Neural progenitor cell (in vitro differentiated cells): ENCODE measurements at regions not wholly inside any gene's neighbourhood (a gene's known extent, or its start where the extent isn't known, plus 50 kb on each side); places are given as distances from the start of the nearest gene placed in this dataset.
"Not testable (repeated sequence)": the region's sequence is repeated elsewhere in the genome, so short reads cannot be mapped to it uniquely, and the experiment has no call there.

Experiments
- DNase-seq: peaks from one replicate; pipeline ENCODE4 v3.0.0-alpha.2; 2016; ENCODE audit warnings: low spot score
- H2AFZ ChIP-seq: fragments of 200-600 bp; sonication (generic); replicated peaks from 2 replicates; pipeline ENCODE4 v1.6.1; 2016; ENCODE audit warnings: antibody characterized with exemption
- H3F3A ChIP-seq: fragments of 200-600 bp; sonication (generic); 2 replicates; pipeline ENCODE4 v1.6.1; 2016; ENCODE audit warnings: antibody characterized with exemption, low read depth
- H3K27ac ChIP-seq: fragments of 200-600 bp; sonication (generic); 2 replicates; pipeline ENCODE4 v1.5.1; 2016; ENCODE audit warnings: mild to moderate bottlenecking
- H3K27me3 ChIP-seq: fragments of 200-600 bp; sonication (generic); 2 replicates; pipeline ENCODE4 v1.6.1; 2016; ENCODE audit warnings: mild to moderate bottlenecking, moderate library complexity
- H3K36me3 ChIP-seq: fragments of 200-600 bp; sonication (generic); 2 replicates; pipeline ENCODE4 v1.5.1; 2016
- H3K4me1 ChIP-seq: fragments of 200-600 bp; sonication (generic); 2 replicates; pipeline ENCODE4 v1.6.1; 2016; ENCODE audit warnings: mixed run types
- H3K4me2 ChIP-seq: fragments of 200-600 bp; sonication (generic); 2 replicates; pipeline ENCODE4 v1.6.1; 2016
- H3K4me3 ChIP-seq: fragments of 200-600 bp; sonication (generic); 2 replicates; pipeline ENCODE4 v1.5.1; 2016
- H3K79me2 ChIP-seq: fragments of 200-600 bp; sonication (generic); 2 replicates; pipeline ENCODE4 v1.6.1; 2016; ENCODE audit warnings: low read depth
- H3K9ac ChIP-seq: fragments of 200-600 bp; sonication (generic); 2 replicates; pipeline ENCODE4 v1.6.1; 2016
- H3K9me3 ChIP-seq: fragments of 200-600 bp; sonication (generic); 2 replicates; pipeline ENCODE4 v1.5.1; 2016; ENCODE audit warnings: low read depth
- H4K20me1 ChIP-seq: fragments of 200-600 bp; sonication (generic); 2 replicates; pipeline ENCODE4 v1.6.1; 2016; ENCODE audit warnings: low read depth
- H3K27ac Mint-ChIP-seq: 3 replicates; pipeline ENCODE4 v1.8.0; 2021; ENCODE audit warnings: mixed read lengths
- H3K27me3 Mint-ChIP-seq: 2 replicates; pipeline ENCODE4 v1.8.0; 2022; ENCODE audit warnings: low read depth, mild to moderate bottlenecking, inconsistent platforms, moderate library complexity, mixed read lengths; ENCODE audit not compliant: insufficient read depth
- H3K36me3 Mint-ChIP-seq: 3 replicates; pipeline ENCODE4 v1.8.0; 2021; ENCODE audit warnings: mixed read lengths
- H3K4me1 Mint-ChIP-seq: 3 replicates; pipeline ENCODE4 v1.8.0; 2021; ENCODE audit warnings: mixed read lengths
- H3K4me3 Mint-ChIP-seq: 3 replicates; pipeline ENCODE4 v1.8.0; 2021; ENCODE audit warnings: mild to moderate bottlenecking, moderate library complexity, mixed read lengths
- H3K9me3 Mint-ChIP-seq: 3 replicates; pipeline ENCODE4 v1.8.0; 2020; ENCODE audit warnings: mixed read lengths
- CTCF ChIP-seq: fragments of 200-600 bp; sonication (generic); IDR thresholded peaks from 2 replicates; pipeline ENCODE4 v1.5.1; 2017; ENCODE audit warnings: antibody characterized with exemption, mild to moderate bottlenecking
- EZH2 ChIP-seq: fragments of 200-600 bp; sonication (generic); IDR thresholded peaks from 2 replicates; pipeline ENCODE4 v1.6.1; 2017; ENCODE audit warnings: antibody characterized with exemption, mild to moderate bottlenecking, moderate library complexity
- EZH2phosphoT487 ChIP-seq: fragments of 200-600 bp; sonication (generic); IDR thresholded peaks from 2 replicates; pipeline ENCODE4 v1.6.1; 2017; ENCODE audit warnings: antibody characterized with exemption

- no peak overlapping the region for H3K4me3 Mint-ChIP-seq
- Histone ChIP-seq H4K20me1 (no peaks in the 10 kb centered on the region), H3K9ac (no peak overlapping the region), H3K4me1 (no peaks in the 10 kb centered on the region), H2AFZ (no peak overlapping the region), H3K4me2 (no peak overlapping the region), H3K27me3 (no peaks in the 10 kb centered on the region), H3K27ac (no peak overlapping the region), H3K9me3 (peaks cover 8% of the 10 kb centered on the region), H3K79me2 (no peaks in the 10 kb centered on the region), H3F3A (no peaks in the 10 kb centered on the region), H3K4me3 (no peak overlapping the region), H3K36me3 (no peaks in the 10 kb centered on the region)
- H3K9me3 Mint-ChIP-seq = peaks cover 48% of the 10 kb centered on the region
- peaks cover 5% of the 10 kb centered on the region for H3K27me3 Mint-ChIP-seq
- peaks cover 8% of the 10 kb centered on the region for H3K36me3 Mint-ChIP-seq
- H3K4me1 Mint-ChIP-seq = peaks cover 20% of the 10 kb centered on the region
- no peak for TF ChIP-seq CTCF
- TF ChIP-seq EZH2 = no peak
- TF ChIP-seq EZH2phosphoT487 = no peak
- DNase-seq = no peak
- no peak overlapping the region for H3K27ac Mint-ChIP-seq
Measured at GRCh38 chr2:234699456-234699855, 202.6 kb upstream of the ARL4C start.

- peaks cover 12% of the 10 kb centered on the region for H3K36me3 Mint-ChIP-seq
- H3K9ac ChIP-seq = not testable (repeated sequence)
Measured at GRCh38 chr2:234697300-234697876, 200.5 kb upstream of the ARL4C start.

GRCh38 chr2:234695981-234696380 lies 199.1 kb upstream of the ARL4C start:
- Histone ChIP-seq H3F3A (peaks cover 8% of the 10 kb centered on the region), H3K4me1 (peaks cover 10% of the 10 kb centered on the region), H3K27ac (no peak overlapping the region), H3K79me2 (no peaks in the 10 kb centered on the region), H2AFZ (no peak overlapping the region), H3K27me3 (no peaks in the 10 kb centered on the region), H3K36me3 (no peaks in the 10 kb centered on the region), H3K9ac (no peak overlapping the region), H3K9me3 (peaks cover 8% of the 10 kb centered on the region), H3K4me3 (no peak overlapping the region), H3K4me2 (no peak overlapping the region), H4K20me1 (no peaks in the 10 kb centered on the region)
- TF ChIP-seq EZH2 (no peak), EZH2phosphoT487 (no peak), CTCF (no peak)
- Mint-ChIP-seq H3K4me1 (peaks cover 18% of the 10 kb centered on the region), H3K36me3 (peaks cover 12% of the 10 kb centered on the region), H3K27me3 (peaks cover 4% of the 10 kb centered on the region), H3K9me3 (peaks cover 52% of the 10 kb centered on the region), H3K27ac (no peak overlapping the region), H3K4me3 (no peak overlapping the region)
- no peak for DNase-seq

More at GRCh38 chr2:234697300-234697876, 200.5 kb upstream of the ARL4C start:
- not testable (repeated sequence) for H3K4me3 Mint-ChIP-seq, H3K4me3 ChIP-seq, H3K27me3 ChIP-seq, H4K20me1 ChIP-seq, H3K36me3 ChIP-seq, H3K9me3 ChIP-seq, H3K27ac Mint-ChIP-seq, H3K4me1 ChIP-seq, DNase-seq, H3F3A ChIP-seq, H3K27ac ChIP-seq, H3K27me3 Mint-ChIP-seq, H3K4me2 ChIP-seq, H3K79me2 ChIP-seq, H2AFZ ChIP-seq
- Mint-ChIP-seq H3K9me3 (peaks cover 58% of the 10 kb centered on the region), H3K4me1 (peaks cover 12% of the 10 kb centered on the region)

- Histone ChIP-seq H3K4me1 (peaks cover 21% of the 10 kb centered on the region), H3K4me2 (no peak overlapping the region), H4K20me1 (no peaks in the 10 kb centered on the region), H2AFZ (no peak overlapping the region), H3K27me3 (no peaks in the 10 kb centered on the region), H3K9ac (no peak overlapping the region), H3K4me3 (no peak overlapping the region), H3K27ac (no peak overlapping the region), H3K79me2 (no peaks in the 10 kb centered on the region), H3K9me3 (peaks cover 8% of the 10 kb centered on the region), H3F3A (peaks cover 16% of the 10 kb centered on the region), H3K36me3 (no peaks in the 10 kb centered on the region)
- H3K4me1 Mint-ChIP-seq = peaks cover 30% of the 10 kb centered on the region
- H3K9me3 Mint-ChIP-seq = peaks cover 49% of the 10 kb centered on the region
- H3K27ac Mint-ChIP-seq = no peak overlapping the region
- no peak for TF ChIP-seq CTCF
- no peak for TF ChIP-seq EZH2
- TF ChIP-seq EZH2phosphoT487 = no peak
- H3K4me3 Mint-ChIP-seq = no peak overlapping the region
- H3K27me3 Mint-ChIP-seq = peaks cover 4% of the 10 kb centered on the region
- no peak for DNase-seq
- peaks cover 11% of the 10 kb centered on the region for H3K36me3 Mint-ChIP-seq
Measured at GRCh38 chr2:234694244-234695013, 197.5 kb upstream of the ARL4C start.

- not testable (repeated sequence) for H3K9ac ChIP-seq, H3K27ac Mint-ChIP-seq, H2AFZ ChIP-seq, H4K20me1 ChIP-seq, H3K36me3 ChIP-seq, H3K4me2 ChIP-seq, H3K9me3 ChIP-seq, DNase-seq, H3K79me2 ChIP-seq, H3K27me3 ChIP-seq, H3K4me3 Mint-ChIP-seq, H3K4me3 ChIP-seq, H3K27ac ChIP-seq, H3K27me3 Mint-ChIP-seq
- Histone ChIP-seq H3K4me1 (peaks cover 21% of the 10 kb centered on the region), H3F3A (peaks cover 16% of the 10 kb centered on the region)
- peaks cover 49% of the 10 kb centered on the region for H3K9me3 Mint-ChIP-seq
- peaks cover 34% of the 10 kb centered on the region for H3K4me1 Mint-ChIP-seq
- H3K36me3 Mint-ChIP-seq = peaks cover 12% of the 10 kb centered on the region
Measured at GRCh38 chr2:234693681-234694190, 196.9 kb upstream of the ARL4C start.
